Fibroblast of the aortic adventitia (primary cell): ENCODE measurements at regions not wholly inside any gene's neighbourhood (a gene's known extent, or its start where the extent isn't known, plus 50 kb on each side); places are given as distances from the start of the nearest gene placed in this dataset.

Experiments
- DNase-seq: peaks from one replicate; pipeline ENCODE4 v3.0.0-alpha.2; 2010; ENCODE audit warnings: low read depth
- H3K4me3 ChIP-seq: 2 replicates; pipeline ENCODE4 v1.5.1; 2011; ENCODE audit warnings: low read depth, mild to moderate bottlenecking, control low read depth, low read length, moderate library complexity
- TF ChIP-seq, protein P1 (sequence below): IDR thresholded peaks from 2 replicates; pipeline ENCODE4 v1.5.1; 2011; ENCODE audit warnings: mild to moderate bottlenecking, low read length, control low read depth, inconsistent platforms; ENCODE audit not compliant: insufficient read depth

DNA sequence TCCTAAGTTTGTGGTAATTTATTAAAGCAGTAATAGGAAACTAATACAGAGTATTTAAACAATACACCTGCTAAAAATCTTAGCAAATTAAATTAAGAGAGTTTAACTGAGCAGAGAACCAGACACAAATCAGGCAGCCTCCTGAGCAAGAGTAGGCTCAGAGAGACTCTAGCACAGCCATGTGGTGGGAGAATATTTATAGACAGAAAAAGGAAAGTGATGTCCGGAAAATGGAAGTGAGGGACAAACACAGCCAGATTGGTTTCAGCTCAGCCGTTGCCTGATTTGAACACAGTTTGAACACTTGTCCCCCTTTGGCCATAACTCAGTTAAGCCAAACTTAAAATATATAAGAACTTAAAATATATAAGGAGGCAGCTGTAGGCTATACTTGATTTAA, 192.6 kb upstream of the PSMD7 start:
- TF ChIP-seq, protein P1, sequence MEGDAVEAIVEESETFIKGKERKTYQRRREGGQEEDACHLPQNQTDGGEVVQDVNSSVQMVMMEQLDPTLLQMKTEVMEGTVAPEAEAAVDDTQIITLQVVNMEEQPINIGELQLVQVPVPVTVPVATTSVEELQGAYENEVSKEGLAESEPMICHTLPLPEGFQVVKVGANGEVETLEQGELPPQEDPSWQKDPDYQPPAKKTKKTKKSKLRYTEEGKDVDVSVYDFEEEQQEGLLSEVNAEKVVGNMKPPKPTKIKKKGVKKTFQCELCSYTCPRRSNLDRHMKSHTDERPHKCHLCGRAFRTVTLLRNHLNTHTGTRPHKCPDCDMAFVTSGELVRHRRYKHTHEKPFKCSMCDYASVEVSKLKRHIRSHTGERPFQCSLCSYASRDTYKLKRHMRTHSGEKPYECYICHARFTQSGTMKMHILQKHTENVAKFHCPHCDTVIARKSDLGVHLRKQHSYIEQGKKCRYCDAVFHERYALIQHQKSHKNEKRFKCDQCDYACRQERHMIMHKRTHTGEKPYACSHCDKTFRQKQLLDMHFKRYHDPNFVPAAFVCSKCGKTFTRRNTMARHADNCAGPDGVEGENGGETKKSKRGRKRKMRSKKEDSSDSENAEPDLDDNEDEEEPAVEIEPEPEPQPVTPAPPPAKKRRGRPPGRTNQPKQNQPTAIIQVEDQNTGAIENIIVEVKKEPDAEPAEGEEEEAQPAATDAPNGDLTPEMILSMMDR = no peak
- no peak for DNase-seq
- H3K4me3 ChIP-seq = no peak overlapping the region

DNA sequence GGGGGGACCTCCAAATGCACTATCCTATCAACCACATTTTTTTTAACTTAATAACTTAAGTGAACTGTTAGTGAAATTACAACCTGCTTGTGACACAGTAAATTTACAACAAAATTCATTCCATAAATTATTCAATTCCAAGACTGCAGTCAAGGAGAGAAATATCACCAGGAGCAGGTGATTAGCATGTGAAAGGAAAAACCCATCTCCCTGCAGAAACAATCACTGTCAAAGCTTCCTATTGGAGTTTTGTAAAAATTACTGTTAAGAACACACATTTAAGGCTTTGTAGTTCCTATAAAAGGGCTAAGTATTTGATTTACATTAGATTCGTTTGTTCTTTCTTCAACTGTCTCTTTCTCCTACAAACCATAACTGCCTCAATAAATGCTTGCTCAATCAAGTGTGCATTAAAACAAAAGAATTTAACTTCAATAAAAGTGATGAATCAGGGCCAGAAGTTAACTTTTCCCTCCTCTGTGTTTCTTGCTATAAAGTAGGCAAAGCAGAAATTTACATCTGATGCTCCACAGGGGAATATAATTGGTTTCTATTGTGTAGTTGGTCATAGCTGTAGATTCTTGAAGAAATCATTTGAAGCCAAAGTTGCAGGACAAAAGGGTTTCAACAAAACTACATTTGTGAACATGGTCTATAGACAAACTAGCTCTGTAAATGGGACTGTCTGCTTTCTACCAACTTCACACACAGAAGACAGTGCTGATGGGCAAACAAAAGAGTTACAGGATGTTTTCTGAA, 195.1 kb upstream of the PSMD7 start:
- H3K4me3 ChIP-seq = no peak overlapping the region
- no peak for DNase-seq
- TF ChIP-seq, protein P1 = no peak

DNA sequence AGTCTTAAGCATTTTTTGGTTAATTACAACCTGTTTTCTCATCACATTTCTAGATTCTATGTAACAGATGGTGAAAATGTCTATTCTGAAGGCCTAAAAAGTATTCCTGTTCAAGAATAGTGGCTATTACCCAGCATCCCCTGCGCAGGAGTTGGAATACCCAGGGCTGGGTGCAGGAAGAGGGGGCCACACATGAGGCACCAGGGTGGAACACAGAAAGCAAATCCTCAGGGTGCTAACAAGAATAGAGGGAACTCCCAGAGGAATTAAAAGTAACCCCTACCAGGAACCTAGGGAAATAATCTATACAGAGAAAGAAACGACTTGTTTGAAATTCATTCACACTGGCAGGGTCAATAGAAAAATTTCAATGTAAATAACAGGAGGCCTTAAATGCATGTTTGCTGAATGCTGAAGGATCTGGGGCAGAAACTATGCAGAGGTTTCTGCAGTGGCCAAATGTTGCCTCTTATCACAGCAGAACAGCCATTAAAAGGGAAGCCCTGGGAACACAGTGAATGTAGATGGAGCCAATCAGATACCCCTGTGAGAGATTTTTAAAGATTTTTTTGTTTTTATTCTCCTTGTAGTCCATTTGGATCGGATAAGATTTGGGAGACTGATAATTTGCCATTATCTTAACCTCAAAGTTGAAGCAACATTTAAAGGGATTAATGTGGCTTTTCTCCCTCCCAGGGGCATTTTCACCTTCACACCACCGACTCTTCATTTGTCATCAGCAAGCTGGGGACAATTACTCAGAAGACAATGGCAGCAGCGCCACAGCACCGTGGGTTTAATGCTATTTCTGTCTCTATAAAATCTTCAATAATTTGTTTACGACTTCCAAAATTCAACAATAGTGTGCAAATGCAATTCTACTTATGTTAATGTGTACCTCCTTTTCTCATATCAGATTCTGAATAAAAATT, 196.0 kb upstream of the PSMD7 start:
- TF ChIP-seq, protein P1 = no peak
- no peak overlapping the region for H3K4me3 ChIP-seq
- no peak for DNase-seq

DNA sequence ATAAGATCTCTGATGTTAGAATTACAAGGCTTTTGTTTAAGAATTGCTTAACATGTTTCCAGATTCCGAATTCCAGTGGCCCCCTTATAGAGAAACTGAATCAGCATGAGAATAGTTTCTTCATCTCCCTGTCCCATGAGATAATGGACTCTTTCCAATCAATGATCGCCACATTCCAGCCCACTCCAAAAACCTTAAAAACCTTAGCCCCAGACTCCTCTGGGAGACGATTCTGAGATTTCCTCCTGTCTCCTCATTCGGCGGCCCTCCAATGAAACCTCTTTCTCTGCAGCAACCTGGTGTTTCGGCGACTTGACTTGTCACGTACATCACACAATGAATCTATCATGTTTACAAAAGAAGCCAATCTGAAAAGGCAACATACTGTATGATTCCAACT, 197.1 kb upstream of the PSMD7 start:
- TF ChIP-seq, protein P1 = no peak
- no peak overlapping the region for H3K4me3 ChIP-seq
- DNase-seq = no peak

DNA sequence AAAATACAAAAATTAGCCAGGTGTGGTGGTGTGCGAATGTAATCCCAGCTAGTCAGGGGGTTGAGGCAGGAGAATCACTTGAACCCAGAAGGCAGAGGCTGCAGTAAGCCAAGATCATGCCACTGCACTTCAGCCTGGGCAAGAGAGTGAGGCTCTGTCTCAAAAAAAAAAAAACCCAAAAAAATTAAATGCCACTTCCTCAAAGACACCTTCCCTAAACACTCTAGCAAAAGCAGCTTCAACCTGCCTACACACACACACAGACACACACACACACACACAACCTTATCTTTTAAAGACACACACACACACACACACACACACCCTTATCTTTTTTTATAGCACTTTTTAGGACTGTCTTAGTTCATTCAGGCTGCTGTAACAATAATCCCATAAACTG, 201.7 kb upstream of the PSMD7 start:
- DNase-seq = no peak
- TF ChIP-seq, protein P1 = no peak
- no peak overlapping the region for H3K4me3 ChIP-seq

DNA sequence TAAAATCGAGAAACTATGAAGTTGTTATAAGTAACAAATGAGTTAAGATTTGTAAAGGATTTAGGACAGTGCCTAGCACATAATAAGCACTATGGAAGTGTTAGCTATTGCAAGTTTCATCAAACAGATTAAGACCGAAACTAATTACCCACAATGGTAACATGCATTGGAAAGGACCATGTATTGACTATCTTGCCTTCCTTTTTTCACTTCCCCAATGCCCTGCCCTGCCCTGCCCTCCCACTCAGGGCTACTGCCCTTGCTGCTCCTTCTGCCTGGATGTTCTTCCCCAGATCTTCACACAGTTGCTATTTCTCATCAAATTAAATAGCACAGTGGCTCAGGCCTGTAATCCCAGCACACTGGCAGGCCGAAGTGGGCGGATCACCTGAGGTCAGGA, 202.1 kb upstream of the PSMD7 start:
- TF ChIP-seq, protein P1 = no peak
- H3K4me3 ChIP-seq = no peak overlapping the region
- no peak for DNase-seq
